HG03280 (cell line): ENCODE measurements at regions not wholly inside any gene's neighbourhood (a gene's known extent, or its start where the extent isn't known, plus 50 kb on each side); places are given as distances from the start of the nearest gene placed in this dataset.

Experiments used
- ATAC-seq: cut with Tn5 transposase; IDR thresholded peaks from one replicate; pipeline ENCODE4 v1.9.1; 2021; ENCODE audit warnings: mild to moderate bottlenecking, moderate library complexity; ENCODE audit not compliant: unreplicated experiment

DNA sequence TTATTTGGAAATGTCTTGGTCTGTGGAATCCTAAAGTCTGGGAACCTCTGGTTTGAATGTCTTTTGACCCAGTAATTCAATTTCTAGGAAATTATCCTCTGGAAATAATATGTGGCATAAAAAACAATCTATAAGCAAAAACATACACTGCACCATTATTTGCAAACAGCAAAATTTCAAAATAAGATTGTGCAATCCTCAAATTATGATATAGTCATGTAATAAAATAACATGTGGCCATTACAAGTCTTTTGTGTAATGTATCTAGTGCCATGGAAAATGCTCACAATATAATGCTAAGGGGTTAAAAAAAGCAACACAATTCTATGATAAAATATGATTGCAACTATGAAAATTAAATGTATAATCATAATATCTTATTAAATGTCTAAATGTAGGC is 312.9 kb upstream of the RUNX1 start:
- ATAC-seq: no peak

GRCh38 chr21:35360870-35361570 is 311.9 kb upstream of the RUNX1 start:
- no peak for ATAC-seq

GRCh38 chr21:35359076-35359475 is 310.0 kb upstream of the RUNX1 start:
- no peak for ATAC-seq

GRCh38 chr21:35358008-35358407 is 308.9 kb upstream of the RUNX1 start:
- ATAC-seq: no peak

DNA sequence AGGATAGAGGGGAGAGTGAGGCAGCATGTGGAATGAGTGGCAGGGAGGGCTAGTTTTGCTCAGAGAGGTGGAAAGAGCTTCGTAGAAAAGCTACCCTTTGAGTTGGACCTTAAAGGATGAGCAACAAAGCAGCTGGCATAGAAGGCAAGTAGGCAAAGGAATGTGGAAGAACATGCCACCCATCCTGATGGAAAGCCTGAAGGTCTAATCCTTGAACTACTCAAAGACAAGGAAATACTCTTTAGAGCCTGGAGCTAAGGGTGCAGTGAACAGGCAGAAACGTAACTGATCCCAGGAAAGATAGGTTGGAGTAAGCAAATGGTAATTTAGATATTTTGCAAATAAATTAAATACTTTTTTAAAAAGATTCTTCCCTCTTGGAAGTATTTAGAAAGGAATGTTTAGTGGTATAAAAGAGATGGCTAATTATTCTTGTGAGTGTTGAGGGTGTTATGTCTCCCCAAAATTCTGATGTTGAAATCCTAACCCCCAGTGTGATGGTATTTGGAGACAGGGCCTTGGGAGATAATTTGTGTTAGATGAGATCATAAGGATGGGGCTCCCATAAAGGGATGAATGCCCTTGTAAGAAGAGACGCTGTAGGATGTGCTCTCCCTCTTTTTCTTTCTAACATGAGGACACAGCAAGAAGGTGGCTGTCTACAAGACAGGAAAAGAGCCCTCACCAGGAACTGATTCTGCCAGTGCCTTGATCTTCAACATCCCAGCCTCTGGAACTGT is 308.1 kb upstream of the RUNX1 start:
- no peak for ATAC-seq

- no peak for ATAC-seq
Observed at GRCh38 chr21:35354078-35354477, 305.0 kb upstream of the RUNX1 start.

DNA sequence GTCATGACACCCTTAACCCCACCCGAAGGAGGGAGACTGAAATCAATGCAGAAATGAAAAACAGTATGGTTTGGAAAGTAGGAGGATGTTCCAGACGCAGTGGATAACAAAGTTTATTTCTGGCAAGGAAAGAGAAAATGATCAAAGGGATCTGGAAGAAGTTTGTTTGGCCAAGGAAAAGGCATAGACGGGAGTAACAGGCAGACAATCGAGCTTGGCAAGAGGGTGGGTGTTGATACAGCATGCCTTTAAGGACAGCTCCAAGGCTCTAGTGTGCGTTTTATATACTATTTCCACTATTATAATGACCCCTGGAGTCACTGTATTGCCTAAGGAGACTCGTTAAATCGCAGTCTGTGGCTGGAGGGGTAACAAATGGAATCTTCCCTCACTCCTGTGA is 303.7 kb upstream of the RUNX1 start:
- ATAC-seq: no peak

DNA sequence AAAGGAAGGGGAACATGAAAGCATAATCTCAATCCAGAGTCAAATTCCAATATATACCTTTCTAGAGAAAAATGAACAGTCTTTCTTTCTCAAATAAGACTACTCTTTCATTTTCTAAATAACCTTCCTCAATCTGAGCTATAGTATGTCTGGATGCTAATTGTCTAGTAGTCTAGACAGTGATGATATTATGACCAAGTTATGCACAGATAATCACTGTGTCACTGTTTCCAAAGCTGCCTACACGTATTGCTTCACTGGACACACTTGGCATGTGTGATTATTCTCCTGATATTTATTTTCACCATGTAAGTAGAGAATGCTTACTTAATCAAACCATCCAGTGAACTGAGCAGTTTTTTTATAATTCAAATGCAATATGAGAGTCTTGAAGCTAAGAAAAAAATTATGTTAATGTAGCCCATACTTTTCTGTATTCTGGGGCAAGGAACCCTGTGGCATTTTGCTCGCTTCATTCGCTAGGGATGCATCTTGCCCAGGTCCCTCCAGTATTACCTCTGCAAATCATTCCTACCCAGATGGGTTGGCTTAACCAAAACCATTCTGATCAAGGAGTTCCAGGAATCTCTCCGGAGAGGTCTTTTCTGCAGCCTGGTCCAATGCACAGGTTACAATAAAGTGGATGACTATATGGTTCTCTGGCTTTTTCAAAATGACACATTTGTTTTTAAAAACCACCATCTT is 303.1 kb upstream of the RUNX1 start:
- no peak for ATAC-seq

- no peak for ATAC-seq
Observed at GRCh38 chr21:35351434-35351833, 302.3 kb upstream of the RUNX1 start.

DNA sequence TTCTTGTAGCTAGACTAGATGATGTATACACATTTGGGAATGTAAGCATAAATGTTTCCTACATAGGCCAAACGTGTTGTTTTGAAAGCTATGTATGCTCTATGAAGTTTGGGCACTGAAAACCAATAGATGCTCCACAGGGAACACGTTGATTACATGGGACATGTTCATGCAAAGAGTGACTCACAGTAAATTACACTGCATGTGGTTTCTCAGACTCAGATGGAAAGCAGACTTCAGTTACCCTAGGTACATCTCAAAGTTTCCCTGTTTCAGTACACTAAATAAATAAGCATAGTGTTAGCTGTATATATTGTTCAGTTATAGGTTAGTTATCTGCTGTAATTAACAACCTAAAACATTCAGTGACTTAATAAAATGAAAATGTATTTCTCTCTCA is 301.9 kb upstream of the RUNX1 start:
- no peak for ATAC-seq

- ATAC-seq: no peak
Observed at GRCh38 chr21:35349376-35350080, 300.4 kb upstream of the RUNX1 start.

DNA sequence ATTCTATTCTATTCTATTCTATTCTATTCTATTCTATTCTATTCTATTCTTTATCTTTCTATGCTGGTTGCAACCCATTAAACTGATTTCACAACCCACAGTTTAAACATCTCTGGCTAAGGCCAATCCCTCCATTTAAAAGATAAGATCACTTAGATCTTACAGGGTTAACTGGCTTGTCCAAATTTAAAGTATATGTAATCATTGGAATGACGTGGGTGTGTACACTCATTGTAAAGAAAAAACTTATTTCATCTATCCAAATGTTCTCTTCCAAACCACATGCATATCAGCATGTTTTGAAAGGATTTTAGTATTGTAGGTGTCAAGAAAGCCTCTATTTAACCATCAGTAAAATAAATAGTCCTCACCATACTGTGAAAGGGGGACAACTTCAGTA is 299.6 kb upstream of the RUNX1 start:
- no peak for ATAC-seq

GRCh38 chr21:35346697-35347096 is 297.6 kb upstream of the RUNX1 start:
- ATAC-seq: no peak

DNA sequence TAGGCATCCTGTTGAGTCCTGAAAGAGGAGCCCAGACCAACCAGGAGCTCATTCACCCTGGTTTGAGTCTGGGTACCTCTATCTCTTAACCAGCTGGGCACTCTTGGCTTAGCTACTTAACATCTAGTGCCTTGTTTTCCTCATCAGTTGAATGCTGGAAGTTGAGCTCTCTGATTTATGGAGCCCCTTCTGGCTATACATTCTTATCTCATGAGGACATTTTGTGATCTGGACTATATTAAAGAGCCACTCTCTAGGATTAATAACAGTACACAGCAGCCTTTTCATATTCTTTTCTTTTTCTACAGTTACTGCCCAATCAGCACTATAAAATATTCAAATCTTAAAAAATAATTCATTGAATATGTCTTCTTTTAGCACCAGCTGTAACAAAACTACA is 296.9 kb upstream of the RUNX1 start:
- no peak for ATAC-seq

GRCh38 chr21:35344582-35344981 is 295.5 kb upstream of the RUNX1 start:
- no peak for ATAC-seq

GRCh38 chr21:35343046-35343819 is 294.1 kb upstream of the RUNX1 start:
- no peak for ATAC-seq

DNA sequence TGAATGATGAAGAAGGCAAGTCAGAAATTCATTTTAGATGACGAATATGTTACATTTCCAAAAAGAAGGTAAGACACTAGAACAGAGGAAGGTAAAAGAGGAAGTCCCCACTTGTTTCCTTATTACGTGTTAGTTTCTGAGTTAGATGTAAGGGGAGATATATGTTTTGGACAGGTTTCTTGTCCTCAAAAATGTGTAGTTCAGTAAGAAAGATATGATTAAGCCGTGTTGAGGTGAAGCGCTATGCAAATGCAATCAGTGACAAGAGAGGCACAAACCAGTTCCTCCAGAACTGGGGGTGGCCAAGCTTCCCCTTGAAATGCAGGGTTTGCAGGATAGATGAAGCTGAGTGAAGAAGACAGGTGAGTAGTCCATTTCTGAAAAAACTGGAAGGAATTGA is 293.3 kb upstream of the RUNX1 start:
- no peak for ATAC-seq

GRCh38 chr21:35340273-35340672 is 291.2 kb upstream of the RUNX1 start:
- no peak for ATAC-seq

DNA sequence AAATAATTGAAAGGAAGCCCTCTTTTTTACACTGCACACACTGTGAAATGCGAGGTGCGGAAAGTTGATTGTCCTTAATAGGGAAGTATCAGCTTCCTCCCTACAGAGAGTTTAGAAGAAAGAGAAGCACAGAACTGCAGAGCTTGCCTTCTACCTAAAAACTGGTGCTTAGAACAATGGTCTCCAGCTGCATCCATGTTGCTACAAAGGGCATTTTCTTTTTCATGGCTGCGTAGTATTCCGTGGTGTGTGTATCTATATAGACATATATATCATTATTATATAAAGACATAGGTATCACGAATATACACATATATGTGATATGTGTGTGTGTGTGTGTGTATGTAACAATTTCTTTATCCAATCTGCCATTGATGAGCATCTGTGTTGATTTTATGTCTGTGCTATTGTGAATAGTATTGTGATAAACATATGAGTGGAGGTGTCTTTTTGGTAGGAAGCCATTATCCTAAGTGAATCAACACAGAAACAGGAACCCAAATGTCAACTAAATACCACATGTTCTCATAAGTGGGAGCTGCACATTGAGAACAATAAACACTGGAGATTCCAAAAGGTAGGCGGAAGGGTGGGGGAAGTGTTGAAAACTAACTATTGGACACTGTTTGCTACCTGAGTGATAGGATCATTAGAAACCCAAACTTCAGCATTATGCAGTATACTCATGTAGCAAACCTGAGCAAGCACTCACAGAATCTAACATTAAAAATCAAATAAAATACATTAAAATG is 290.0 kb upstream of the RUNX1 start:
- ATAC-seq: no peak

DNA sequence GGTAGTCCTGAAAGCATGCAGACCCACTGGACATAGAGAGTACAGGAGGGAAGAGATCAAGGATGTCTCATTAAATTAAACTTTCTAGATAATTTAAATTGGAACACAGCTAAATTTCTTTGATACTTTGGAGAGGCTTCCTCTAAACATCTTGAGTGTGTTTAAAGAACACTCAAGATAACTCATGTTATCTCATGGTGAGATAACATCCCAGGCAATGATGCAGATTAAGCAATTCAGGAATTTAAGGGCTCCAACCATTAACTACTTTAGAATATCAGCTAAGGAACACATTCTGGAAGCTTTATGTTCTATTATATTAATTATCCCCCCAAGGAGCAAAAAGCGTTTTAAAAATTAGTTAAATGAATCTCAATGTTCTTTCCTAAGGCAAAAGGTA is 289.2 kb upstream of the RUNX1 start:
- no peak for ATAC-seq
